Activated CD4-positive, CD25-positive, alpha-beta regulatory T cell (primary cell): ENCODE measurements at regions not wholly inside any gene's neighbourhood (a gene's known extent, or its start where the extent isn't known, plus 50 kb on each side); places are given as distances from the start of the nearest gene placed in this dataset.

Source experiments
- DNase-seq, 4 experiments: peaks; one replicate each; lab custom pipeline; 2025; lab: John Stamatoyannopoulos, UW

DNA sequence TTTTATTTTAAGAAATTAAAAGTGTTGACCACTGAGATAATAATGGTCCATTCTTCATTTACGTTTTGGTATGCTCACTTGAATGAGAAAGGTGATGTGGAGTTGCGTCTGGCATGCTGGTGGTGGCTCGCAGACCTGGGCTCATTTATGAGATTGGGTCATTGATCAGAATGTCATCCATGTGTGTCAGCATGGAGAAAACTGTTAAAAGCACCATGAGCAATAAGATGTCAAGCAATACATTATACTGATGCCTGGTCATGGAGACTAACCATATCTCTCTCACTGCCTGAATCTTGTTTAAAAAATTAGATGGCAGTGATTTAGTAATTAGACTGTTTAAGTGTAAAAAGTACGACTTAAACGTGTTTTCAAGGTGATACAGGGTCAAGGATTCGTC is 503.4 kb upstream of the SEMA6D start:
- no peak for DNase-seq

DNA sequence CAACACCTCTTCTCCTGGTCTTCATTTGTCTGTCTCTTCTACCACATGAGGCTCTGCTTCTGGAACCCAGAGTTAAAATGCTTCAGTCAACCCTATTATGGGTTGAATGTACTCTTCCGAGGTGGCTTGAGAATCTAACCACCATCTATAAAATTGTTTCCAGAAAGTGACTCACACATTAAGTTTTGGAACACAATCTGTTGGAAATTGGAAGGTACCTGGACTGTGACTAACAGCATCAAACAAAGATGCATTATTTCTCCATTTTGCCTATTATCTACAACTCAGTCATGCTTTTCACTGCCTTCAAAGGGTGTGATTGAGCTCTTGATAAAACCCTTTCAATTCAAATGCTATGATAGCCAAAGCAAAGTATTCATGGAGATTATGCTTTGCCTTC is 499.0 kb upstream of the SEMA6D start:
- no peak for DNase-seq

DNA sequence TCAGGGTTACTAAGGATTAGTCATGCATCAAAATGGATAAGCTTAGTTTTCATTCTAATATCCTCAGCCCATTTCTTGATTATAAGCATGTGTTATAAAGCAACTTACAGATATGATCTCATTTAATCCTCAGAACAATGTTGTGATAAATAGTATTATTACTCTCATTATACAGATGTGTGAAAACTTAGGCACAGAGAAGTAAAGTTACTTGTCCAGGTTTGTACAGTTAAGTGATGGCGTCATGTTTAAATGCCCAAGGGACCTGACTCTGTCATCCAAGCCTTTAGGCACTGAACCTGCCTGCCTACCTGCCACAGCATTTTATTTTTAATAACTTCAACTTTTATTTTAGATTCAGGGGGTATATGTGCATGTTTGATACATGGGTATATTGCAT is 472.9 kb upstream of the SEMA6D start:
- no peak for DNase-seq

DNA sequence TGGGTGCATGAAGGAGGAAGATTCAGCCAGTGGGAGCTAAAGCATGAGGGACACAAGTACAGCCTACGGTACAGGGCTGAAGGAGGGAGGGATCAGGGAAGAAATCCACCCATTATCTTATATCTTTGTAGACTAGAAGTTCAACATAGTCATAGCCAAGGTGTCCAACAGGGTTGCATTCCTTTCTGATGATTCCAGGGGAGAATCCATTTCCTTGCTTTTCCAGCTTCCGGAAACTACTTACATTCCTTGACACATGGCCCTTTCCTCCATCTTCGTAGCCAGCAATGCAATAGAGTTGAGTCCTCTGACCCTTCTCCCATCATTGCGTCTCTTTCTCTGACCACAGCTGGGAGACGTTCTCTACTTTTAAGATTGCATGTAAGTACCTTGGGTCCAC is 471.0 kb upstream of the SEMA6D start:
- DNase-seq: no peak

DNA sequence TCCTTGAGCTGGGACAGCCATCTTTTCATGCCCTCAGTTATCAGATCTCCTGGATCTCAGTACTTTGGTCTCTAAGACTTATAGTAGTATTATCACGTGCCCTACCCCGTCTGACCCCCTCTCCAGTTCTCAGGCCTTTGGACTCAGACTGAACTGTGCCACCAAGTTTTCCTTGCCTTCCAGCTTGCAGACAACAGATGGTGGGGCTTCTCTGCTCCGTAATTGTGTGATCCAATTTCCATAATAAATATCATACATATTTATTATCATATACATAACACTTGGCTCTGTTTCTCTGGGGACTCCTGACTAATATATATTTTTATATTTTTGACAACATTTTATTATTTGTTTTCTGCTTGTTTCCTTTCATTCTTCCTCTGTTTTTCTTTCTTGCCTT is 458.8 kb upstream of the SEMA6D start:
- no peak for DNase-seq

DNA sequence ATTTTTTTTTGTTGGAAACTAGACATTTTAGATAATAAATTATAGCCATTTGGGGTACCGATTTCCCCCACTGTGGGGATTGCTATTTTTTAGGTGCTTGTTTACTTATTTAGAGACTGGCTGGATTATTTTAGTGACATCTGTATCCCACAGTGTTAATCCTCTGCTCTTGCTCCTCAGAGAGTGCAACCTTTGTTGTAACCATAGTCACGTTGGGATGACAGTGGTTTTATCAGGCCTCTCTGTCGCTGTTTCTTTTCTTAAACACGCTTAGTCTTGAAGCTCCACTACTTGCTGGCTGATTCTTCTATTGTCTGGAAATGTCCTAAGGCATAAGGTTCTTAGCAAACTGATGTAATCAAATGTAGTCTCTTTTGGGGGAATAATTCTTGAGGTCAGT is 451.6 kb upstream of the SEMA6D start:
- DNase-seq: no peak

DNA sequence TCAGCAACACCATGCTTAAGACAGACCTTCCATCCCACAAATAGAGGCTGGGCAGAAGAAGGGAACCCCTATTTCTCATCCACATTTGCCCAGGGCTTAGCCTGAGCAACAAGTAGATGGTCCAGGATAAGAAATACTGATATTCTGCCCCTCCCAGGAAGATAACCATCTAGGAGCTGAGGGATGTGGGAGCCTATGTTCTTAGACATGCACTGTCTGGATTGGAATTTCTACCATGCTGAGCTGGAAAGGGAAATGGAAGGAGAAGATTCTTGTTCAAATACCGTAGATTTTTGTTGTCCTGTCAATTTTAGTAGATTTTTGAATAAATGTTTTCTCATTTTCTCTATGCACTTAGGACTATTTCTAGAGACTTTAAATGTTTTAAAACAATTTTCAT is 450.7 kb upstream of the SEMA6D start:
- no peak for DNase-seq

DNA sequence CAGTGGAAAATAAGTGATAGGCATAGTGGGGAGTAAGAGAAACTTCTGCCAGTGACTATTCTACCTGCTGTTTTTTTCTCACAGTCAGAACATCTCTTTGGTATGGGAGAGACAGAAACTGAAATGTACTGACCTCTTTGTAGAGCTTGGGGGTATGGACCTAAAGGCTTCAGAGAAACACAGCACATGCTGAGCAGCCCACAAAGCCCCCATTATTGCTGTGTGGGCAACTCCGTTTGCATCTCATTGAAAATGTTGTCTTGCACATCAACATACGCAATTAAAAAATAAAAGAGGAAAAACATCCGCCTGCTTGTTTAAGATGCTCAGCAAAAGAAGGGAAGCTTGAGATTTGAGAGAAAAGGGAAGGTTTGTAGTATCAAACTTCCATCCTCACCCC is 443.4 kb upstream of the SEMA6D start:
- no peak for DNase-seq

DNA sequence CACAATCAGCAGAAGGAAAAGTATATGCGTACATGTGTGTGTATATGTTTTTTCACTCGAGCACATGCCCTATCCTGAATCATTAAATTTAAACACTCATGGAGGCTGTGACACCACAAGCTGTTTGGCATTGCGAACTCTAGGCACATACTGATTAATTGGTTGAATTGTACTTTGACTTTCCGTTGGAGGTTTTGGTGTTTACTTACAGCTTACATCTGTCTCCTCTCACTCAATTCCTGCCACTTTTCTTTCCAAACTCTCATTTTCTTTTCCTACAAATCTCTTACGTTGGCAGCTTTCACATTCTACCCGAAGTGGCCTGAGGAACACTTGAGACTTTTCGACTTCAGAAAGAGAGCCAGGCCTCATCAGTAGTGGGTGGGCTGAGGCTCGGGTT is 434.1 kb upstream of the SEMA6D start:
- DNase-seq: no peak

DNA sequence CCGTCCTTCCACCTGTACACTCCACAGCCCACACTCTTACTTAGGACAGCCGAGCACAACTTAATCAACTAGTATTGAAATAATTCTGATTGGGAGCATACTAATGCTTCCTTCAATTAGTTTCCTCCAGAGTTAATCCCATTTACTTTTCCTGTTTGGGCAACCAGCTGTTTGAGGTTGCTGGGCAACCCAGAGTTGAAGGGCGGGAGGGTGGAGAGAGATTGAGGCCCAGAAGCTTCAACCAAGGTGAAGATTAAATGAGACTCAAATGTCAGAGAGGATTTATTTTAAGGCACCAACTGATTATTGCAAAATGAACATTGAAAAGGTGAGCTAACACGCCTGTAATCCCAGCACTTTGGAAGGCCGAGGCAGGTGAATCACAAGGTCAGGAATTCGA is 428.5 kb upstream of the SEMA6D start:
- DNase-seq: no peak

DNA sequence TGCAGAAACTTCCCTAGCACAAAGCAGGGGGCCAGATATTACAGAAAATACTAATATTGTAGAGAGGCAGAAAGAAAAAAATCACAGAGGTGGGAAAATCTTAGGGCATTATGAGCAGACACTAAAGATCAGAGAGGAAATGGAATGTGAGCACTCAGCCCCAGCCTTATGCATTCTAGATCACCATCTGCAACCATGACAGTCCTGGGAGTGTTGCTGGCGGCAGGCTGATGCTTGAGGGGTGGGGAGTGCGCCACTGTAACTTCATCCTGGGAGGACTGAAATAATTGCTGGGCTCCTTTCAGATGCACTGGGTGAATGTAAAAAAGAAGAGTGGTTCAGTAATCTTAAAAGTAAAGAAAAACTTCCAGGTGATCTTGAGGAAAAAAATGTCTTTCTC is 427.6 kb upstream of the SEMA6D start:
- DNase-seq: no peak

DNA sequence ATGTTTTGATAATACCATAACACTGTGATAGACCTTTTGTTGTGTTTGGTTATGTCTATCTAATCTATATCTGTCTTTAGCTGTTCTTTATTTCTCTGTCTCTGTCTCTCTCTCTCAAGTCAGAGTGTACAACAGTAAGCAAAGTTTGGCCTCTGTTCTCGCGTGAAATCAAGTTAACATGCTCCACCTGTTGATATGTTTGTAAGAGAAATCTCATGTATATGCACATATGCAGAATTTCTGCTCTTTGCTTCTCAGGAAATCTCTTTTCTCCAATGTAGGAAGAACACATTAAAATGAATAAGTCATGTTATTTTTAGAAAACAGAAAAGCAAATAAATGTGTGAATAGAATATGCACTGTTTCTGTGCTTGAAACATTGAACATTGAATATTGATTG is 425.5 kb upstream of the SEMA6D start:
- no peak for DNase-seq

DNA sequence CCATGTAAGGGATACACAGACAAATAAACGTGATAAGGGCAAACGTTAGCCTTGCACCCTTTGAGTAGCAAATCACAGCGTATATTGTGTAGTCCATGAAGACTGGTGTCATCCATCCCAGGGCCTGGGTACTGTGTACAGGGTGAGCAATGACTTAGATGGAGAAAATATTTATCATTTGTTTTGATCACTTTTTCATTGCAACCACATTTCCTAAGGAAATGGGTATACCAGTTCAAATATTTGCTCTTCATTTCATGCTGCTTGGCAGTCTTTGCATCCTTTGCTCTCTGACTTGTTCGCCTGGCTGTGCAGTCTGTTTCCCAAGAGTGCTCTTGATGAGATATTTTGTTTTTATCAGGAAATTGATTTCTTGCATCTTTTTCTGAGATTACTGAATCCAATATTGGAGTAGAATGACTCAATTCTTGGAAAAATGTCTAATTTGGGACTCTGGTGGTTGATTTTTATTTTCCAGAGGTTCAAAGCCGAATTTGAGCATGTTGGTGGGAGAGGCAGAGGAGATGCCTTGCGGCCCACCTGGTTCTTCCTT is 424.6 kb upstream of the SEMA6D start:
- DNase-seq: no peak

DNA sequence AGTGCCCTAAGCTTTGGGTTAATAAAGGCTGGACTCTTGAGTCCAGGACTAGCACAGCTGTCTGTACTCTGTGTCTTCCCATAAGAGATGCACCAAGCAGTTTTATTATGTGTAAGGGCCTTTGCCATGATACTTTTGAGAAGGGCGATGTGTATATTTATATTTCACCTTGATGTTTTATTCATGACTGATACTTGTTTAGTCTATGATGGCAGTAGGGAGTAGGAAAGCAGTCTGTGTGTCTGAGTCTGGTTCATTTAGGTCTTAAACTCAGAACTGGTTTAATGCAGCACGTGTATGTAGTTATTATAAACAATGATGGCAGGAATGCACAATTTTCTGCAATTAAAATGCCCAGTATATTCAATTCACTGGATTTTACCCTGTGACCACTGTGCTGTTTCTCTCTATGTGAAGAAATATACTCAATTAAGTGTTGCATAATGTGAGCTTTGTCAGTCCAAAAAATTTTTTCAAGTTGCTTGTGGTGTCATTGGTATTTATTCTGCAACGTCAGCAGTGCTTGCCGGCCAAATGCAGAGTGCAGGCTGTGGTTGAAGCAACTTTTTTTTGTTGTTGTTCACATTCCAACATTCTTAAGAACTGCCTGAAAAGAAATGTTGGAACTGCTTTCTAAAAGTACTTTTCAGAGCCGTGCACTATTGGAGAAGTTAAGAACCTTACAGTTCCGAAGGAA is 423.7 kb upstream of the SEMA6D start:
- no peak for DNase-seq

DNA sequence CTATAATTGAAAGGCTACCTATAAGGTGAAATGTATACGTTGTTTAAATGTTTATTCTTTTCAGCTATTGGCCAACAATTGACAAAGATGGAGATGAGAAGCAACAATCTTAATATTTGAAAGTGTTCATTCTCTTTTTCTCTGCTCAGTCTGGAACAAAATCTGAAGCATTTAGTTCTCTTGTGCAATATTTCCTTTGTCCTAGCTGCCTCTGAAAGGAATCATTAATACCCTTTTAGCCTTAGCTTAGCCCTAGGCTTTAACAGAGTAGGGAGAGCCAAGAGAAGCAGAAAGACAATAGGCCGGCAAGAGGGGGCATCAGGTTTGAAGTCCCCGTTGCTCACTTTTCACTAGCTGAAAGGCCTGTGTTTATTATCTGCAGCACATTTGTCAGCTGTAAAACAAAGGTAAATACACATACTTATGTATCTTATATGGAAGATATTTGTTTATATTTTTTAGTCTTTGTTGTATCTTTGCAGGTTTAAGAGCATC is 422.5 kb upstream of the SEMA6D start:
- DNase-seq: no peak

DNA sequence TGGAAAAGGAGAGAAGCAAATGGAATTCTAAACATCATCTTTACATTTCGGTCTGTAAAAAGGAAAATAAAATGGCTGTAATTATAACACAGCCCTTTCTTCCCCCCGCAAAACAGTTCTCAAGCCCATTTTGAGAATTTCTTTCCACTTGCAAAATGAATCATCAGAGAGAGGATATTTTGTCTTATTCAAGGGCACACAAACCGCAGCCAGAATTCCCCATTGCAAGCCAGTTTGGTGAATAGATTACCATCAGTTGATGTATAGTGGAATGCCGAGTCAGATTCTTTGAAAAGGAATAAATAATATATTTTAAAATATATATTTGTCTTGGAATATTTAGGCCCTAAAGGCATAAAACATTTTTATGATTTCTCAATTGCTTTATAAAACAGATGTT is 420.4 kb upstream of the SEMA6D start:
- no peak for DNase-seq

DNA sequence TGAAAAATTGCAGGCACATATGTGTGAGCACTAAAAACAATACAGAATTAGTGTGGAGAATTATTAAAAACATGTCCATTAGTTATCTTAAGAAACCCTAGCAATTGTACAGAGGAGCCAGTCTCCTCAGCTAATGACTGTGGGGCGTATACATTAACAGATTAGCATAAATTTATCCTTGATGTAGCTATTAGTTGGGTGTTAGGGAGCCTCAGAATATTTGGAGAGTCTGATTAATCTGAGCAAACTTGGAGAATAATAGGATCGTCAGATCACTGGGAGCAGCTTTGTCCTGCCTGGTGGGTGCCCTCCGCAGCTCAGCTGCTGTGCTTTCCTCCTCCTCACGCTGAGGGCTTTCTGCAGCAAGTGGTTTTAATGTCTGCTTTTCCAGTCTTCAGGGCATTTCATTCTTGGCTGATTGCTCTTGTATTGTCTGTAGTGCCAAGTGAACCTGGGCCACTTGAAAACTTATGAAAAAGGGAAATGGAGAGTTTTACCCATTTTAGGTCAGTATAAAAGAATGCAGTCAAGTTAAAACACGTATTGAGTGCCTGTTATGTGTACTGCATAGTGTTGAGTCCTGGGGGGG is 417.4 kb upstream of the SEMA6D start:
- no peak for DNase-seq

DNA sequence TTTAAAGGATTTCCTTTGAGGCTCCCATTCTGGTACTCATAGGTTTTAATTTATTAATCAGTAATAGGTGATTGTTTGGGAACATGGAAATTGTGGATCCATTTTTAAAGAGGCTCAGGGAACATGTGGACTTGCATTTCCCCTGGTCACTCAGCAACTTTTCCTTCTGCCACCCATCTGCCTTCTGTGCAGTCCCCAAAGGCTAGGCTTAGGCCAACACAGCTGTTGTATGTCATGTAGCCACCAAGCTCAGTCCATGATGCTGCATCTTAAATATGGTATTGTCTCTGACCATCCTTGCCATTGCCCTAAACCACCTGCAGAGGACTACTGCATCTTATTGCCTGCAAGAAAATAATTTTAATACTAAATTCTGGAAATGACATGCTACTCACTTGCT is 416.7 kb upstream of the SEMA6D start:
- no peak for DNase-seq

DNA sequence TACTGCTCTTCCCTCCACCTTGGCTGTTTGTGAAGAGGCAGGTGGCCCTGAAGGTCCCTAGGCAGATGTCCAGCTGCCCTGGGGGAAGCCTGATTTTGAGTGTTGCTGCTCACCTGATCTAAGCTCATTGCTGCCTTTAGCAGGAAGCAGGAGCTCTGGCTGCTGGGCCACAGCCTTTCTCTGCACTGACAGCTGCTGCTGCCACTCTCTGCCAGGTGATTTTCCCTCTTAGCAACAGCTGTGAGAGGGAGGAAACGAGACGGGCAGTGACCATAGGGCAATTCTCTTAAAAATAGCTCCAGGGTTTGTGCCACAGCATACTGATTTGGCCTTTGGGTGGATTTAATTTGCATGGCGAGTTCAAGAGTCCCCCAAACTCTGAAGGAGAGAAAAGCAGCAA is 415.8 kb upstream of the SEMA6D start:
- no peak for DNase-seq

DNA sequence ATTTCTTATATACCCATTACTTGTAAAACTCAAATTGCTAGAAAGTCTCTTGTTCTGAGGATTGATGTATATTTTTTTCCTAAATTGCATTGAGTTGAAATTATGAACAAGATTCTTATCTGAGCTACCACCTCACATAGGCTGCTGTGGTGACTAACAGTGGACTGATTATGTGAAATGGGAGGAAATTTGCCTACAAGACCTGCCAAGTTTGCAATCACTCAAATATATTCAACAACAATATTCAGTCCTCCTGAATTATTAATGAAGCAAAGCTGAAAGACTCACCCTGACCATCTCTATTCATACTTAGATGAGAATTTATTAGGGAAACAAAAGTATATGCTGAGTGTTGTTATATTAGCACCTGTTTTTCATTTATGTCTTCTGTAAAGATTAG is 412.6 kb upstream of the SEMA6D start:
- DNase-seq: no peak

DNA sequence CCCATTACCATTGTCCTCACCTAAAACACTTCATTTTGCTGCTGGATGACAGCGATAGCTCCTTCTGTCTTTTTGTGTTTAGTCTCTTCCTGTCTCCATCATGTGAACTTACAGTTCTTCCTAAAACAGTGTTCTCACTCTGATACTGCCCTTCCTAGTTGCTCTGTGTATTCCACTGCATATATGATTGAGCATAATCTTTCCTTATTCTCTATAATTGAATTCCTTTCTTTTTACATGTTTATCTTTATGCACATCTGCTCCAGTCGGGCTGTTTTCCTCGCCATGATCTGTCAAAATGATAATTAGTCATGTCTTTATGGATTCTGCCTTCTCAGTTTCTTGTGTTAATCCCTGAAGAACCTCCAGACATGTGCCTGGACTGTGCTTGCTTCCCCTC is 405.1 kb upstream of the SEMA6D start:
- no peak for DNase-seq

DNA sequence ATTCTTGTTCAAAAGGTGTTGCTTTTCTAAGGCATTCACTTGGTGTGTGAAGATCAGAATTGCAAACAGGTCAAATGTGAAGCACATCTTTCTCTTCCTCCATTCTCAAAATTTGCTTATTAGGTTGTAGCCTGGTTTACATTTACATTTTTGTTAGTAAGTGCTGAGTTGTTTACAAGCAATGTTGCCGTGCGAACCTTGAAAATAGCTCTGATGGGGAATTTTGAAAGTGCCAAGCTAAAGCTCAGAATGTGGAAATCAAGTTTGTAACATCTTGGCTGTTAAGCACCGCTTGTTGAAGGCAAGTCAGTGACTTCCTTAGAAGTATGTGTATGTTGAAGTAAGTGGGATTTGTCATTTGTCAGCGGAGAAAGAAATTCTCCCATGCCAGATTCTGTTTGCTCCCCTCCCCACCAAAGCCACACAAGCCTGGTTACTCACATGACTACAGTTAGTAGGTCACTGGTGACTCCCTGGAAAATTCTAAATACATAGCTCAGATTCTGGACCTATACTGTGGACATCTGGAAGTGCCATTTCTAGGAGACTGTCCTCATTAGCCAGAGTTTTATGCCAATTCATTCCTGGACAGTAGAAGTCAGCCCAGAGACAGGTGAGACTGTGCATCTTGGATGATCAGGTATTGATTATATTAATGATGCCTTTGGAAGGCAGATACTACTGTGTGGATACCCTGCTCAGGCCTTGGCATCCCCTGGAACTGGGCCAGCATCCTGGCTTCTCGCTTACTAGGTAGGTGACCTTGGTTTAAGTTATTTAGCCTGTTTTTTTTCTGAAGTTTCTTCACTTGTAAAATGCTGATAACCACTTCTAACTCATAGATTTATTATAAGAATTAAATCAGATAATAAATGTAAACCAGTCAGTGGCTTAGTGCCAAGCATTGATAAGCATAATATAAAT is 390.6 kb upstream of the SEMA6D start:
- no peak for DNase-seq
